Vagina (tissue), 2 donors: ENCODE measurements at regions not wholly inside any gene's neighbourhood (a gene's known extent, or its start where the extent isn't known, plus 50 kb on each side); places are given as distances from the start of the nearest gene placed in this dataset.

Experiments
- CTCF ChIP-seq, 3 experiments: fragments of 450-650 bp in 2 of 3; fragments of 200-600 bp in 1 of 3; sonication (generic) in 1 of 3; IDR thresholded peaks; one replicate each; pipeline ENCODE4 v1.5.1; 2017 to 2019; ENCODE audit warnings: antibody characterized with exemption in 3 of 3, mild to moderate bottlenecking in 2 of 3, moderate library complexity in 2 of 3
- POLR2A ChIP-seq, 2 donors: fragments of 450-650 bp; IDR thresholded peaks; one replicate each; pipeline ENCODE4 v1.6.1; 2017; ENCODE audit warnings: antibody characterized with exemption in 2 of 2, mild to moderate bottlenecking in 2 of 2, moderate library complexity in 2 of 2

- TF ChIP-seq CTCF (IDR thresholded peaks at IDR 0.05) (peak in 1 of 3 experiments; percentile 4), POLR2A (IDR thresholded peaks at IDR 0.05) (no peak)
Measured at GRCh38 chr2:128379021-128380015, 60.6 kb upstream of the HS6ST1 start.
